ENCODE measurements at regions not wholly inside any gene's neighbourhood (a gene's known extent, or its start where the extent isn't known, plus 50 kb on each side); places are given as distances from the start of the nearest gene placed in this dataset.
A peak's percentile ranks its signal among the peaks of the same experiment; 100 is the strongest.

GRCh38 chr2:184119989-184120800, 478.1 kb upstream of the ZNF804A start:
- TF ChIP-seq CTCF (IDR thresholded peaks at IDR 0.05; ENCODE audit: low read depth, low read length, missing control alignments): no peak
- no peak for DNase-seq (ENCODE audit: low read depth)
- no peak overlapping the region for H3K4me3 ChIP-seq (ENCODE audit: low read depth, low read length)

GRCh38 chr2:184125867-184126266, 472.5 kb upstream of the ZNF804A start:
- DNase-seq (ENCODE audit: low read depth): no peak
- no peak overlapping the region for H3K4me3 ChIP-seq (ENCODE audit: low read depth, low read length)
- TF ChIP-seq CTCF (IDR thresholded peaks at IDR 0.05; ENCODE audit: low read depth, low read length, missing control alignments): peak; percentile 18

- H3K4me3 ChIP-seq (ENCODE audit: low read depth, low read length): no peak overlapping the region
- DNase-seq (ENCODE audit: low read depth): no peak
- TF ChIP-seq CTCF (IDR thresholded peaks at IDR 0.05; ENCODE audit: low read depth, low read length, missing control alignments): no peak
Observed at GRCh38 chr2:184129073-184129472, 469.3 kb upstream of the ZNF804A start.

- TF ChIP-seq CTCF (IDR thresholded peaks at IDR 0.05; ENCODE audit: low read depth, low read length, missing control alignments): no peak
- H3K4me3 ChIP-seq (ENCODE audit: low read depth, low read length): no peak overlapping the region
- no peak for DNase-seq (ENCODE audit: low read depth)
Observed at GRCh38 chr2:184137955-184138354, 460.4 kb upstream of the ZNF804A start.

GRCh38 chr2:184141866-184142265, 456.5 kb upstream of the ZNF804A start:
- TF ChIP-seq CTCF (IDR thresholded peaks at IDR 0.05; ENCODE audit: low read depth, low read length, missing control alignments): no peak
- H3K4me3 ChIP-seq (ENCODE audit: low read depth, low read length): no peak overlapping the region
- DNase-seq (ENCODE audit: low read depth): no peak

GRCh38 chr2:184154438-184154837, 443.9 kb upstream of the ZNF804A start:
- no peak for TF ChIP-seq CTCF (IDR thresholded peaks at IDR 0.05; ENCODE audit: low read depth, low read length, missing control alignments)
- no peak for DNase-seq (ENCODE audit: low read depth)
- no peak overlapping the region for H3K4me3 ChIP-seq (ENCODE audit: low read depth, low read length)

GRCh38 chr2:184155791-184156190, 442.5 kb upstream of the ZNF804A start:
- H3K4me3 ChIP-seq (ENCODE audit: low read depth, low read length): no peak overlapping the region
- no peak for TF ChIP-seq CTCF (IDR thresholded peaks at IDR 0.05; ENCODE audit: low read depth, low read length, missing control alignments)
- DNase-seq (ENCODE audit: low read depth): no peak
